Mammary epithelial cell (primary cell): ENCODE measurements at regions not wholly inside any gene's neighbourhood (a gene's known extent, or its start where the extent isn't known, plus 50 kb on each side); places are given as distances from the start of the nearest gene placed in this dataset.

Experiments
- EZH2 ChIP-seq: IDR thresholded peaks from 2 replicates; pipeline ENCODE4 v1.6.1; 2012; ENCODE audit warnings: low read length, inconsistent platforms, borderline replicate concordance
- TF ChIP-seq, protein P1 (sequence below), 2 donors: IDR thresholded peaks in 1 of 2; conservative IDR thresholded peaks in 1 of 2; 2 replicates each; pipeline ENCODE4 v1.5.1; 2011 to 2012; ENCODE audit warnings: inconsistent platforms in 2 of 2, low read length in 2 of 2, mild to moderate bottlenecking in 2 of 2, control low read depth in 1 of 2, low read depth in 1 of 2; ENCODE audit not compliant: insufficient read depth in 1 of 2; ENCODE audit errors: extremely low read depth in 1 of 2

DNA sequence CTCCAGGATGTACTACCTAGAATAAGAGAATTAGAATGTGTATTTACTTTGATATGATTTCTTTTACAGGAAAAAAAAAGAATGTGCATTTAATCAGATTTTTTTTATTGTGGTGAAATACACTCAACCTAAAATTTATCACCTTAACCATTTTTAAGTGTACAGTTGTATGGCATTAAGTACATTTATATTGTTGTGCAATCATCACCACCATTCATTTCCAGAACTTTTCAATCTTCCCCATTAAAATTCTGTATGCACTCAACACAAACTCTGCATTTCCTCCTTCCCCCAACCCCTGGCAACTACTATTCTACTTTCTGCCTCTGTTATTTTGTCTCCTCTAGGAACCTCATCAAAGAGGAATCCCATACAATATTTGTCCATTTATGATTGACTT lies 66.0 kb upstream of the APC start:
- TF ChIP-seq, protein P1, sequence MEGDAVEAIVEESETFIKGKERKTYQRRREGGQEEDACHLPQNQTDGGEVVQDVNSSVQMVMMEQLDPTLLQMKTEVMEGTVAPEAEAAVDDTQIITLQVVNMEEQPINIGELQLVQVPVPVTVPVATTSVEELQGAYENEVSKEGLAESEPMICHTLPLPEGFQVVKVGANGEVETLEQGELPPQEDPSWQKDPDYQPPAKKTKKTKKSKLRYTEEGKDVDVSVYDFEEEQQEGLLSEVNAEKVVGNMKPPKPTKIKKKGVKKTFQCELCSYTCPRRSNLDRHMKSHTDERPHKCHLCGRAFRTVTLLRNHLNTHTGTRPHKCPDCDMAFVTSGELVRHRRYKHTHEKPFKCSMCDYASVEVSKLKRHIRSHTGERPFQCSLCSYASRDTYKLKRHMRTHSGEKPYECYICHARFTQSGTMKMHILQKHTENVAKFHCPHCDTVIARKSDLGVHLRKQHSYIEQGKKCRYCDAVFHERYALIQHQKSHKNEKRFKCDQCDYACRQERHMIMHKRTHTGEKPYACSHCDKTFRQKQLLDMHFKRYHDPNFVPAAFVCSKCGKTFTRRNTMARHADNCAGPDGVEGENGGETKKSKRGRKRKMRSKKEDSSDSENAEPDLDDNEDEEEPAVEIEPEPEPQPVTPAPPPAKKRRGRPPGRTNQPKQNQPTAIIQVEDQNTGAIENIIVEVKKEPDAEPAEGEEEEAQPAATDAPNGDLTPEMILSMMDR (conservative IDR thresholded peaks at IDR 0.05 in 1 of 2, IDR thresholded peaks at IDR 0.05 in 1 of 2; ENCODE audit: extremely low read depth in 1 of 2, insufficient read depth in 1 of 2, low read depth in 1 of 2, low read length in 2 of 2): no peak
- TF ChIP-seq EZH2: no peak
